SU-DHL-6 (cell line): ENCODE measurements at regions not wholly inside any gene's neighbourhood (a gene's known extent, or its start where the extent isn't known, plus 50 kb on each side); places are given as distances from the start of the nearest gene placed in this dataset.

Experiments
- EZH2phosphoT487 ChIP-seq: fragments of 200-600 bp; sonication (generic), shearing (Covaris generic); conservative IDR thresholded peaks from 2 replicates; pipeline ENCODE4 v1.6.1; 2018; ENCODE audit warnings: mild to moderate bottlenecking, antibody characterized with exemption, low read length, moderate library complexity, mixed read lengths
- TF ChIP-seq, protein P1 (sequence below): fragments of 200-600 bp; sonication (generic); IDR thresholded peaks from one replicate; pipeline ENCODE4 v1.5.1; 2017; ENCODE audit warnings: antibody characterized with exemption, mild to moderate bottlenecking, low read length, moderate library complexity; ENCODE audit not compliant: insufficient read depth, poor library complexity, severe bottlenecking

DNA sequence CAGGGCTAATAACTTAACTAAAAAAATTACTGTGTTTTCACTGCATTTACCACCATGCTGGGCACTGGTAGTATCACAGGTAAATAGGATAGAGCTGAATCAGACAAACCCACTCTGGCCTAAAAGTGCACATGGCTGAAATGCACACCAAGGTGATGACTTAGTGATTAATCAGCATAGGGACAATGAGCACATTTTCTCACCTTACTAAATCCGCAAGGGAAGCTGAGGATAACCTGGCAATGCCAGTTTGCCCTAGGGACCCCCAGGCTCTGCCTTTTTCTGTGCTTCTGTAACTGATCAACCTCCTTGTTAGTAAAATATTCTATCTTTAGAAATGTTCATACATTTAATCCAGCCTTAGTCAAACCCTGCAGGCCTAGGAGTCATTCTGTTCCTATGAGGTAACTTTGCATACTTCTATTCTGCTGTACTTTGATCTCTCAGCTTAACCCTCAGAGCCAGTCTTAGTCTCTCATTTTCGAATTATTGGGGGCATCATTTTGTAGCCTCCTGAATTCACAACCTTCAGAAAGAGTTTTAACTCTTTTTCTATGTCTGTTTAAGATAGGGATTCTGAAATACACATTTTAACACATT lies 562.9 kb upstream of the KCNMB2 start:
- TF ChIP-seq, protein P1, sequence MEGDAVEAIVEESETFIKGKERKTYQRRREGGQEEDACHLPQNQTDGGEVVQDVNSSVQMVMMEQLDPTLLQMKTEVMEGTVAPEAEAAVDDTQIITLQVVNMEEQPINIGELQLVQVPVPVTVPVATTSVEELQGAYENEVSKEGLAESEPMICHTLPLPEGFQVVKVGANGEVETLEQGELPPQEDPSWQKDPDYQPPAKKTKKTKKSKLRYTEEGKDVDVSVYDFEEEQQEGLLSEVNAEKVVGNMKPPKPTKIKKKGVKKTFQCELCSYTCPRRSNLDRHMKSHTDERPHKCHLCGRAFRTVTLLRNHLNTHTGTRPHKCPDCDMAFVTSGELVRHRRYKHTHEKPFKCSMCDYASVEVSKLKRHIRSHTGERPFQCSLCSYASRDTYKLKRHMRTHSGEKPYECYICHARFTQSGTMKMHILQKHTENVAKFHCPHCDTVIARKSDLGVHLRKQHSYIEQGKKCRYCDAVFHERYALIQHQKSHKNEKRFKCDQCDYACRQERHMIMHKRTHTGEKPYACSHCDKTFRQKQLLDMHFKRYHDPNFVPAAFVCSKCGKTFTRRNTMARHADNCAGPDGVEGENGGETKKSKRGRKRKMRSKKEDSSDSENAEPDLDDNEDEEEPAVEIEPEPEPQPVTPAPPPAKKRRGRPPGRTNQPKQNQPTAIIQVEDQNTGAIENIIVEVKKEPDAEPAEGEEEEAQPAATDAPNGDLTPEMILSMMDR: no peak
- no peak for TF ChIP-seq EZH2phosphoT487
